ENCODE measurements at regions not wholly inside any gene's neighbourhood (a gene's known extent, or its start where the extent isn't known, plus 50 kb on each side); places are given as distances from the start of the nearest gene placed in this dataset.

DNA sequence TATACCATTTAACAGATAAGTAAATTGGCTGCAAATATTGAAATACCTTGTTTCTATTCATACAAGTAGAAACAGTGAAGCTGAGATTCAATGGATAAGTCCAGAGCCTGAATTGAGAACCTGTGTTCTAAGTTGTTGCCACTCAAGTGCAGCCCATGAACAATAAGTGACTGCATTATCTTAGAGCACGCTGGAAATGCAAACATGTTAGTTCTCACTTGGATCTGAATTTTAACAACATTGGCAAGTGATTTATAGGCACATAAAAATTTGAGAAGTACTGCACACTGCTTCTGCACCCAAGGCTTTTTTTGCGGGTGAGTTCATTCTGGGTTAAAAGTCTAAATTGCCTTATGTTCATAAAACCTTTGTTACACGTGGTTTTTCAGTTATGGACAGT lies 484.3 kb downstream of the NAV3 start:
- in situ Hi-C loops (cut with HindIII; ENCODE audit: low pct_unique_long_range_greater_than_20kb, low sequenced_read_pairs), result no loop called here
- no peak for DNase-seq (ENCODE audit: low read depth in 1 of 2, low spot score in 1 of 2)
- no peak for TF ChIP-seq JUND (IDR thresholded peaks at IDR 0.05; ENCODE audit: low read depth)

DNA sequence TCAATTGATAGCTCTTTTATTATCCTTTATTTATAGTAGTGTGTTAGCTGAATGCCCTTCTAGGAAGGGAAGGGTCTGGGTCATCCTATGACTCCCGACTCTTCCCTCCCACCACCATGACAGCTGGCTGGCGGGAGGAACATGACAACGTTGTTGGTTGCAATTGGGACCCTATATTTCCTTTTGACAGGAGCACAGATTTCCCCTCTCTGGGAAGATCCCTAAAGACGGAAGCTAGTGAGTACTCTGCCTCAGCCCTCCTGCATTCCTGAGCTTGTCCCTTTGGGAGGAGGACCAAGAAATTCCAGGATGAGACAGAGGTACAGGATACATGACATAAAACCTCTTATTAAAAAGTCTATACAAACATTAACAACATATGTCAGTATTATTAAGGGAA lies 485.4 kb downstream of the NAV3 start:
- TF ChIP-seq JUND (IDR thresholded peaks at IDR 0.05; ENCODE audit: low read depth), result no peak
- in situ Hi-C loops (cut with HindIII; ENCODE audit: low pct_unique_long_range_greater_than_20kb, low sequenced_read_pairs), result no loop called here
- no peak for DNase-seq (ENCODE audit: low read depth in 1 of 2, low spot score in 1 of 2)

DNA sequence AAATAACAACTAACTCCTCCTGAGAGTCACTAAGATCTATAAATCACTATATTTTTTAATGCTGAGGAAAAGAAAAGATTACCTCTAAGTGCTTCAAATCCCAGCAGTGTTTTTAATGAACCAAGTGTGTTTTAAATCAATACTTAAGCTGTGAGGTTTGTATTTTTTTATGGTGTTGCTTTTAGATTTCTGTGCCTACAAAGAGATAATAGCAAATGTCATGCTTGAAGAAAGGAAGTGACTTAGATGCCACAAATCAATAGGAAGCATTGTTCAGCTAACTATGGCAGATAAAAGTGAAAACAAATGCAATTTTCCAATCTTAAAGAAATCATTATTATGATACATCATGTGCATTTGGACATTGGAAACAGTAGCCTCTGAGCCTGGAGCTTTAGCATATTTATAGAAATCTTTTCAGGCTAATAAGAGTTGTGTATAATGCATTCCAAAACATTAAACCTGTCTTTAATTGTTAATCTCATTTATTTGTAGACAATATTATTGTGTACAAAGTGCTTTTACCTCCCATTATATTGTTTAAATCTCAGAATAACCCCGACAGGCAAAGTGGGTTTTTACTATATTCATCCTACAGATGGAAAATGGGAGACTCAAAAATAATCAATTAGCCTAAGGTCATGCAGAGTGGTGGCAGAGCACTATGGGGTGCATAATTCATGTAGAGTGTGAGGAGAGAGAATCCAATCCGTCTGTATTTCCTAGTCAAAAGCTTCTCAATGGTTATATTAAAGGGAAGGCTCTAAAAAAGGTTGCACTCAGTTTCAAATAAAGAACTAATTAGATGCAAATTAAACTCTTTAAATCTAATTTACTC lies 486.2 kb downstream of the NAV3 start:
- in situ Hi-C loops (cut with HindIII; ENCODE audit: low pct_unique_long_range_greater_than_20kb, low sequenced_read_pairs), result no loop called here

DNA sequence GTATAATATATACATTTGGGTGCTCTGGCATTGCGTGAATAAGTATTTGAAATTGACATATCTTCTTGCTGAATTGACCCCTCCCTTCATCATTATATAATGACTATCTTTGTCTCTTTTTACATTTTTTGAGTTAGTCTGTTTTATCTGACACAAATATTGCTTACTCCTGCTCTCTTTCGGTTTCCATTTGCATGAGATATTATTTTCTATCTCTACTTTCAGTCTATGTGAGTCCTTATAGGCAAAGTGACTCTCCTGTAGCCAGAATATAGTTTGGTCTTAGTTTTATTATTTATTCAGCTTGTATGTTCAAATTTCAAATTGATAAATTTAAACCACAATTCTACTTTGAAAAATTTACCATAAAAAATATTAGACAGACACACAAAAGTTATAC lies 491.0 kb downstream of the NAV3 start:
- no peak for DNase-seq (ENCODE audit: low read depth in 1 of 2, low spot score in 1 of 2)
- TF ChIP-seq JUND (IDR thresholded peaks at IDR 0.05; ENCODE audit: low read depth), result no peak
- in situ Hi-C loops (cut with HindIII; ENCODE audit: low pct_unique_long_range_greater_than_20kb, low sequenced_read_pairs), result no loop called here

More for the DNA sequence above, 486.2 kb downstream of the NAV3 start:
- DNase-seq (ENCODE audit: low read depth in 1 of 2, low spot score in 1 of 2), result no peak
- no peak for TF ChIP-seq JUND (IDR thresholded peaks at IDR 0.05; ENCODE audit: low read depth)

DNA sequence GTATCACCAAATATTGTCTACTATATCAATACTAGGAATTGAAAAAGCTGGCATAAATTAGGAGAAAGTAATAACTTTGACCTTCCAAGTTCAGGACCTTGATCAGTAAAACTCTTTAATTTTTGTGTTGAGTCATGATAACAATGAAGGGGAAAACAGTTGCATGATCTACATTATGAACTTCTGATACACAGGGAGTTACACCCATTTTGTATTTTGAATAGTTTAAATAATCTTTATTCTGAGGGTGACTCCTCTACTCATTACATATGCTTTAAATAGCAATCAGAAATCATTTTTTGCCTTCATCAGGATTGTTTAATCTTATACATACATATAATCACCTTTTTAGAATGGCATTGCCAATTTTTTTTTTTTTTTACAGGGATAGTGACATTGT lies 492.5 kb downstream of the NAV3 start:
- TF ChIP-seq JUND (IDR thresholded peaks at IDR 0.05; ENCODE audit: low read depth), result no peak
- no peak for DNase-seq (ENCODE audit: low read depth in 1 of 2, low spot score in 1 of 2)
- in situ Hi-C loops (cut with HindIII; ENCODE audit: low pct_unique_long_range_greater_than_20kb, low sequenced_read_pairs), result no loop called here

DNA sequence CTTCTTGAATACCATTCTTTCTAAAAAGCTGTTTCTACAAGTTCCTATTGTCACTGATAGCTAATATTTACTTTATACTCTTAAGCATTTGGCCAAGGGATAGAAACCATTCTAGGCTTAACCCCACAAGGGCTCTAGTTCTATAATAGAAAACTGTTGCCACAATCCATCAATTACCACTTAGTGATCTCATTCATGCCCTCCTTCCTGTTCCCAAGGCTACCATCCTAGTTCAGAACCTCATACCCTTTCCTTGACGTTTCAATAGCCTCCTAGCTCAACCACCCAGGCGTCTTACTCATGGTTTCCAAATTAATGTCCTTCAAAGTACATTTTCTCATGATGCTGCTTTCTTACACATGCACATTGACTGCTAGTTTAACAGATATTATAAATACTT lies 493.5 kb downstream of the NAV3 start:
- DNase-seq (ENCODE audit: low read depth in 1 of 2, low spot score in 1 of 2), result no peak
- in situ Hi-C loops (cut with HindIII; ENCODE audit: low pct_unique_long_range_greater_than_20kb, low sequenced_read_pairs), result no loop called here
- TF ChIP-seq JUND (IDR thresholded peaks at IDR 0.05; ENCODE audit: low read depth), result no peak

DNA sequence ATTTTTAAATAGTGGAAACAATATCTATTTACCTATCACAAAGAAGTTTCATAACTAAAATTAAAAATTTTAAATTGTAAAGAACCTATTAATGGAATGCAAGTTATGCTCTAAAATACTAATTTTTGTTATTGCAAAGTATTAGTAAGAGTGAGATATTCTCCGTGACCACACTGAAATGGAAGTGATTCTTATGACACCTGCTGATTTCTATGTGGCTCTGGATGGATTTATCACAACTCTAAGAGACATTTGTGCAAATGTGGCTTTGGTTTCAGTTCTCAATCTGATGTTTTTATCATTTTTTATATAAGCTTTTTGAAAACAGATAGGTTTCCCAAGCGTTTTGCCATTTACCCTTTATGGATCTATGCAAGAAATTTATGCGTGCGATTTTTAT lies 497.8 kb downstream of the NAV3 start:
- in situ Hi-C loops (cut with HindIII; ENCODE audit: low pct_unique_long_range_greater_than_20kb, low sequenced_read_pairs), result no loop called here
- DNase-seq (ENCODE audit: low read depth in 1 of 2, low spot score in 1 of 2), result no peak
- TF ChIP-seq JUND (IDR thresholded peaks at IDR 0.05; ENCODE audit: low read depth), result no peak

DNA sequence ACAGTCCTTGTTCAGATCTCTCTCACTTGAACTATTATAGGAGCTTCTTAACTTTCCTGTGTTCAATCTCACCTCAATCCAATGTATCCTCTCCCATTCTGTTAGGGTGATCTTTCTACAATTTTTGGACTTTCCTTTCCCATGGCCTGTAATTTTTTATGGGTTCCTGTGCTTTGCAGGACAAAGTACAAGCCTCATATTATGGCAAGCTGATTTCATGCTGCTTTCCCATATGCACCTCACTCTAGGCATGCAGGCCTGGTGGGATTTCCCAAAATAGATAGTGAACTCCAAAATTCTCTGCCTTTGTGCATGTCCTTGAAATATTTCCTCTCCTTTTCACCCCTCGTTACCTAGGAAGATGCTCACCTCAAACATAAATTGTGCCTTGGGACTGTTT lies 499.4 kb downstream of the NAV3 start:
- in situ Hi-C loops (cut with HindIII; ENCODE audit: low pct_unique_long_range_greater_than_20kb, low sequenced_read_pairs), result no loop called here
- TF ChIP-seq JUND (IDR thresholded peaks at IDR 0.05; ENCODE audit: low read depth), result no peak
- DNase-seq (ENCODE audit: low read depth in 1 of 2, low spot score in 1 of 2), result no peak

DNA sequence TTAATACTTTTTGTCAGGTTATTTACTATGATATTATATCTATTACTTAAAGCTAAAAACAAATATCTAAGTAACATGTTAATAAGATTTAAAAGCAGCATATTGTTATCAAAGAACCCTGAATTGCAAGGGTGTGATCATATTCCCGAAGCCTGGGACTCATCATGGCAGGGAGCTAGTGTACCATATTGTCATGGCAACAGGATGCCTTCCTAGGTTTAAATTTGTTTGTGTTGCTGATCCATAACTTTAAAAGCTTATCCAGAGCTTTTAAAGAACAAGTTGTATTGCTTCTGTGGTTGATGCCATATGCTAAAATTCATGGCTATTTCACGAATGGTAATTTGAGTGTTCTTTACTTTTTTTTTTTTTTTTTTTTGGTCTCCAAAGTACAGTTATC lies 500.5 kb downstream of the NAV3 start:
- no peak for TF ChIP-seq JUND (IDR thresholded peaks at IDR 0.05; ENCODE audit: low read depth)
- in situ Hi-C loops (cut with HindIII; ENCODE audit: low pct_unique_long_range_greater_than_20kb, low sequenced_read_pairs), result no loop called here
- DNase-seq (ENCODE audit: low read depth in 1 of 2, low spot score in 1 of 2), result no peak

DNA sequence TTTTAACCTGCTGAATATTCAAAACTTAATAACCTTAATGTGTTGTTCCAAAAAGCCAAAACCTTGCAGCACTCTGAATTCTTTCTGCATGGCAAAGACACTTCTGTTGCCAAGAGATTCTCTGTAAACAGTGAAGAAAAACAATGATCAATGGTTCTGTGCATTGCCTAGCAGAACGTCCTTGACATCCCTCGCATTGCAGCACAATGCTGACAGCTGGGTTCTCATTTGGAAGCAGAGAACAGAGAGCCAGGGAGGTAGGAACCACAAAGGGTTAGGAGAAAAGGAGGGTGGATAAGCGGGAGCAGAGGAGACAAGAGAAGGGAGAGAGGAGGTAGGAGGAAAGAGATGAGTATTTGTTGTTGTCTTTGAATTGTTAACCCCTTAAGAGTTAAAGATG lies 501.1 kb downstream of the NAV3 start:
- no peak for TF ChIP-seq JUND (IDR thresholded peaks at IDR 0.05; ENCODE audit: low read depth)
- in situ Hi-C loops (cut with HindIII; ENCODE audit: low pct_unique_long_range_greater_than_20kb, low sequenced_read_pairs), result no loop called here
- DNase-seq (ENCODE audit: low read depth in 1 of 2, low spot score in 1 of 2), result no peak

DNA sequence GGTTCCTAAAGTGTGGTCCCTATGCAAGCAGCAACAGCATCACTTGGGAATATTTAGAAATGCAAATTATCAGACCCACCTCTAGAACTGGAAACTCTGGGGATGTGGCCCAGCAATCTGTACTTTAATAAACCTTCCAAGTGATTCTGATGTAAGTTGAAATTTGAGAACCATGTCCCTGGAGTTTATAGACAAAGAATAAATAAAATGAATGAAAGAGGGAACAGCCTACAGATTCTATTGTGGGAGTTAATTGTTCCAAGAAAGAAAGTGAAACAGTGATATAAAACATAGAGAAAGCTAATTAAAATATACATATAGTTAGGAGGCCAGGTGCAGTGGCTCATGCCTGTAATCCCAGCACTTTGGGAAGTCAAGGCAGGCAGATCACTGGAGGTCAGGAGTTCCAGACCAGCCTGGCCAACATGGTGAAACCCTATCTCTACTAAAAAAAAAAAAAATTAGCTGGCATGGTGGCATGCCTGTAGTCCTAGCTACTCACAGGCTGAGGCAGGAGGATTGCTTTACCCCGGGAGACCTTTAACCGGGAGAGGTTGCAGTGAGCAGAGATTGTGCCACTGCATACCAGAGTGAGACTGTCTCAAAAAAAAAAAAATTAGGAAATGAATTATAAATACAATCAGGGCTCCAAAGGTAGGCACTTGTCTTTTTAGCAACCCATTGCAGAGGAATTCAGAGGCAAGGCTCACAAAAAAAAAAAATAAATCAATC lies 507.5 kb downstream of the NAV3 start:
- TF ChIP-seq JUND (IDR thresholded peaks at IDR 0.05; ENCODE audit: low read depth), result no peak
- in situ Hi-C loops (cut with HindIII; ENCODE audit: low pct_unique_long_range_greater_than_20kb, low sequenced_read_pairs), result no loop called here
- no peak for DNase-seq (ENCODE audit: low read depth in 1 of 2, low spot score in 1 of 2)

DNA sequence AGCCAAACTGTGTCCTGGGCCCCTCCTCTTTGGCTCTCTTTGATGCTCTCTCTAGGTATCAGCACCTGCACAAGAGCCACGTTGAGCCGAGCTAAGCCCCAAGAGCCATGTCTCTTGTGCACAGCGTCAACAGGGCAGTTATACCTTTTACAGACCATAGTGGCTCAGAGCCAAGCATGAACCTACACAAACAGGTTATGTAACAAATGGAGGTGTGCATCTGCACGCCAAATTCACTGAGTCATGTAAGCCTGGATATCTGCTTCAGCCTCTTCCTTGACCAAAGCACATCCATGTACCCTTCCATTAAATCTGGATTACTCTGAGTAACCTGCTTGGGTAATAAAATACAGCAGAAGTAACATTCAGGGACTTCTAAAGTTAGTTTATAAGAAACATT lies 509.7 kb downstream of the NAV3 start:
- in situ Hi-C loops (cut with HindIII; ENCODE audit: low pct_unique_long_range_greater_than_20kb, low sequenced_read_pairs), result no loop called here
- TF ChIP-seq JUND (IDR thresholded peaks at IDR 0.05; ENCODE audit: low read depth), result no peak
- DNase-seq (ENCODE audit: low read depth in 1 of 2, low spot score in 1 of 2), result peak in 1 of 2 experiments; percentile 61

DNA sequence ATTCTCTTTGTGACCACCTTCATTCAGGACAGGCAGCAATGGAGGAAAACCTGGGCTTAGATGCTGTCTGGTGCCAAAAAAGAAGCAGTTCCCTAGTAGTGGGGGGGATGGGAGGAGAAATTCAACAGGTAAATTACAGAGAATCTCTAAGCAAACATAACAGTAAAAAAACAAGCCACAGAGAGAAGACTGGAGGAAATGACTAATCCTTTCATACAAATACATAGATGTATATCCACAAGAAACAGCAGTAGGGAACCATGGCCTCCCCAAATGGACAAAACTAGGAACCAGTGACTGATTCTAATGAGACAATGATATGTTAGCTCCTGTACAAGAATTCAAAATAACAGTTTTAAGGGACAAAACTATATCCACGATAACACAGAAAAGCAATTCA lies 513.0 kb downstream of the NAV3 start:
- DNase-seq (ENCODE audit: low read depth in 1 of 2, low spot score in 1 of 2), result no peak
- in situ Hi-C loops (cut with HindIII; ENCODE audit: low pct_unique_long_range_greater_than_20kb, low sequenced_read_pairs), result no loop called here
- no peak for TF ChIP-seq JUND (IDR thresholded peaks at IDR 0.05; ENCODE audit: low read depth)
